ENCODE measurements at regions not wholly inside any gene's neighbourhood (a gene's known extent, or its start where the extent isn't known, plus 50 kb on each side); places are given as distances from the start of the nearest gene placed in this dataset.

GRCh38 chr2:125870264-125870663 is 785.7 kb upstream of the GYPC start (continued):
- TF ChIP-seq CTCF (conservative IDR thresholded peaks at IDR 0.05; ENCODE audit: low read depth in 2 of 2) (no peak), EZH2phosphoT487 (IDR thresholded peaks at IDR 0.05; ENCODE audit: unreplicated experiment) (no peak)

GRCh38 chr2:125870746-125871145 is 785.2 kb upstream of the GYPC start:
- Histone ChIP-seq H3K27ac (ENCODE audit: low read depth) (no peak overlapping the region), H3K4me1 (ENCODE audit: insufficient read depth) (no peaks in the 10 kb centered on the region), H3K4me3 (no peak overlapping the region), H3K79me2 (replicated peaks; ENCODE audit: insufficient read depth) (no peaks in the 10 kb centered on the region), H3K9me2 (ENCODE audit: insufficient read depth) (no peaks in the 10 kb centered on the region), H3F3A (replicated peaks; ENCODE audit: low read depth) (no peaks in the 10 kb centered on the region), H3K27me3 (ENCODE audit: insufficient read depth) (no peaks in the 10 kb centered on the region), H3K4me2 (no peak overlapping the region), H2AFZ (no peak overlapping the region), H3K36me3 (ENCODE audit: insufficient read depth) (no peaks in the 10 kb centered on the region), H4K20me1 (replicated peaks; ENCODE audit: insufficient read depth) (no peaks in the 10 kb centered on the region)
- H3K27ac Mint-ChIP-seq = no peak overlapping the region
- peaks cover 6% of the 10 kb centered on the region; the same call in 2 of the 3 replicates for H3K4me1 Mint-ChIP-seq
- H3K9me3 Mint-ChIP-seq = no peaks in the 10 kb centered on the region; the same call in 2 of the 3 replicates
- no peak for DNase-seq (ENCODE audit: low spot score)
- TF ChIP-seq EZH2 (IDR thresholded peaks at IDR 0.05; ENCODE audit: low read depth, unreplicated experiment) = no peak
- TF ChIP-seq CTCF (conservative IDR thresholded peaks at IDR 0.05; ENCODE audit: low read depth in 2 of 2) = no peak
- no peak overlapping the region for H3K4me3 Mint-ChIP-seq
- H3K36me3 Mint-ChIP-seq (ENCODE audit: low read depth) = no peaks in the 10 kb centered on the region; the same call in 2 of the 3 replicates
- ATAC-seq = no peak
- H3K27me3 Mint-ChIP-seq (ENCODE audit: insufficient read depth, low read depth, poor library complexity) = no peaks in the 10 kb centered on the region

- no peaks in the 10 kb centered on the region for H4K20me1 ChIP-seq (replicated peaks; ENCODE audit: insufficient read depth)
- TF ChIP-seq NANOG (IDR thresholded peaks at IDR 0.05; ENCODE audit: borderline replicate concordance) = no peak
- TF ChIP-seq ETS1 (IDR thresholded peaks at IDR 0.05) = no peak
- TF ChIP-seq ZNF331 (CRISPR knock-in tag; IDR thresholded peaks at IDR 0.05; ENCODE audit: low read depth) = no peak
- TF ChIP-seq POLR2AphosphoS5 (IDR thresholded peaks at IDR 0.05; ENCODE audit: low read depth) = no peak
- TF ChIP-seq EZH2phosphoT487 (IDR thresholded peaks at IDR 0.05; ENCODE audit: unreplicated experiment) = no peak
- no peak for TF ChIP-seq CREB1 (CRISPR knock-in tag; IDR thresholded peaks at IDR 0.05; ENCODE audit: low read depth)
- no peak for TF ChIP-seq ZNF114 (CRISPR knock-in tag; IDR thresholded peaks at IDR 0.05)
- no peak for TF ChIP-seq JUNB (IDR thresholded peaks at IDR 0.05; ENCODE audit: unreplicated experiment)
- DNase-seq (ENCODE audit: low spot score) = no peak
- H3K4me3 ChIP-seq = no peak overlapping the region
- no peak overlapping the region for H3K4me3 Mint-ChIP-seq
- H3K79me2 ChIP-seq (replicated peaks; ENCODE audit: insufficient read depth) = no peaks in the 10 kb centered on the region
- H3K36me3 Mint-ChIP-seq (ENCODE audit: low read depth) = no peaks in the 10 kb centered on the region; the same call in 1 of the 3 replicates
- peaks cover 7% of the 10 kb centered on the region for H3K9me3 Mint-ChIP-seq
- H3K27ac ChIP-seq (ENCODE audit: low read depth) = no peak overlapping the region
- no peaks in the 10 kb centered on the region for H3F3A ChIP-seq (replicated peaks; ENCODE audit: low read depth)
- ATAC-seq = no peak
- no peaks in the 10 kb centered on the region for H3K27me3 Mint-ChIP-seq (ENCODE audit: insufficient read depth, low read depth, poor library complexity)
- no peaks in the 10 kb centered on the region for H3K36me3 ChIP-seq (ENCODE audit: insufficient read depth)
- H3K9me2 ChIP-seq (ENCODE audit: insufficient read depth) = no peaks in the 10 kb centered on the region
- H3K27ac Mint-ChIP-seq = no peak overlapping the region
- no peak overlapping the region for H3K4me2 ChIP-seq
- H3K4me1 Mint-ChIP-seq = peaks cover 6% of the 10 kb centered on the region; the same call in 2 of the 3 replicates
- H3K4me1 ChIP-seq (ENCODE audit: insufficient read depth) = no peaks in the 10 kb centered on the region
- no peak overlapping the region for H2AFZ ChIP-seq
- H3K27me3 ChIP-seq (ENCODE audit: insufficient read depth) = no peaks in the 10 kb centered on the region
Measured at GRCh38 chr2:125874564-125874963, 781.4 kb upstream of the GYPC start.
